DMS114 treated with DMSO at 0.1 percent for 48 hours (cell line): ENCODE measurements at regions not wholly inside any gene's neighbourhood (a gene's known extent, or its start where the extent isn't known, plus 50 kb on each side); places are given as distances from the start of the nearest gene placed in this dataset.

Experiments
- DNase-seq: peaks from one replicate; lab custom pipeline; 2025; ENCODE audit not compliant: unreplicated experiment; lab: John Stamatoyannopoulos, UW

GRCh38 chr1:56002231-56002630 is 577.1 kb downstream of the PLPP3 start:
- no peak for DNase-seq

GRCh38 chr1:56000424-56000823 is 578.9 kb downstream of the PLPP3 start:
- DNase-seq: no peak

GRCh38 chr1:55997536-55997935 is 581.8 kb downstream of the PLPP3 start:
- no peak for DNase-seq

GRCh38 chr1:55993646-55994318 is 585.6 kb downstream of the PLPP3 start:
- no peak for DNase-seq

- no peak for DNase-seq
Observed at GRCh38 chr1:55990007-55990406, 589.4 kb downstream of the PLPP3 start.

GRCh38 chr1:55988963-55989452 is 590.4 kb downstream of the PLPP3 start:
- DNase-seq: no peak

- DNase-seq: no peak
Observed at GRCh38 chr1:55987491-55988249, 591.7 kb downstream of the PLPP3 start.

GRCh38 chr1:55986003-55986402 is 593.4 kb downstream of the PLPP3 start:
- no peak for DNase-seq

GRCh38 chr1:55981010-55981650 is 598.2 kb downstream of the PLPP3 start:
- DNase-seq: no peak

- no peak for DNase-seq
Observed at GRCh38 chr1:55980582-55980981, 598.8 kb downstream of the PLPP3 start.

- DNase-seq: no peak
Observed at GRCh38 chr1:55974714-55975441, 604.5 kb downstream of the PLPP3 start.

GRCh38 chr1:55970526-55971110 is 608.7 kb downstream of the PLPP3 start:
- DNase-seq: no peak

- DNase-seq: no peak
Observed at GRCh38 chr1:55969322-55969721, 610.0 kb downstream of the PLPP3 start.

- DNase-seq: no peak
Observed at GRCh38 chr1:55968661-55969060, 610.7 kb downstream of the PLPP3 start.

GRCh38 chr1:55965981-55966461 is 613.3 kb downstream of the PLPP3 start:
- DNase-seq: no peak

- DNase-seq: no peak
Observed at GRCh38 chr1:55962472-55962871, 616.9 kb downstream of the PLPP3 start.

- no peak for DNase-seq
Observed at GRCh38 chr1:55959136-55959548, 620.2 kb downstream of the PLPP3 start.

GRCh38 chr1:55958498-55958897 is 620.9 kb downstream of the PLPP3 start:
- no peak for DNase-seq

- DNase-seq: no peak
Observed at GRCh38 chr1:55957276-55957675, 622.1 kb downstream of the PLPP3 start.

- no peak for DNase-seq
Observed at GRCh38 chr1:55955016-55955621, 624.2 kb downstream of the PLPP3 start.
